ENCODE measurements at regions not wholly inside any gene's neighbourhood (a gene's known extent, or its start where the extent isn't known, plus 50 kb on each side); places are given as distances from the start of the nearest gene placed in this dataset.

DNA sequence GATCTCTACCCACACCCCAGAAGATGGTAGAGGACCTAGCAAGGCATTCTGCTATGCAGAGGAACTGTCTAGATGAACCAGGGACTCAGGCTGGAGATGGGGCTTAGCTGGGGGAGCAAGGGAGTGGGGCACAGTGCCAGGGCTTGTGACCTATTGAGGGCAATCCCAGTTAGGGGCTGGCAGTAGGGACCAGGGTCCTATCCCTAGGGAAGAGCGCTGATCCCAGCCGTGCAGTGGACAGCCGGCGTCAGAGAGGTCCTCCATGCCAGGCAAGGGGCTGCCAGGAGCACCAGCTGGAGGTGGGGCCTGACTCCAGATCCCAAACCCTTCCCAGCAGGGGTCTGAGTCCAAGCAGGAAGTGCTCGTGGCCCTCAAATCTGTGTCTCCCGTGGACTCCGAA, 52.7 kb upstream of the NEURL1B start:
- Mint-ChIP-seq H3K27ac (no peak overlapping the region), H3K27me3 (ENCODE audit: low read depth in 2 of 2) (peaks cover 15 to 19% of the 10 kb centered on the region in 2 donors), H3K36me3 (no peaks in the 10 kb centered on the region), H3K4me3 (no peak overlapping the region), H3K4me1 (no peaks in the 10 kb centered on the region), H3K9me3 (no peaks in the 10 kb centered on the region)
- Histone ChIP-seq H3K9me3 (ENCODE audit: control insufficient read depth, insufficient read depth, low read length) (no peaks in the 10 kb centered on the region), H3K4me3 (ENCODE audit: low read length) (no peak overlapping the region), H3K27me3 (ENCODE audit: control insufficient read depth, insufficient read depth, low read length) (no peaks in the 10 kb centered on the region), H3K27ac (ENCODE audit: low read length) (no peak overlapping the region), H3K4me1 (ENCODE audit: control insufficient read depth, insufficient read depth, low read length) (no peaks in the 10 kb centered on the region), H3K36me3 (ENCODE audit: control insufficient read depth, insufficient read depth, low read length) (no peaks in the 10 kb centered on the region)
- no peak for ATAC-seq
- intact Hi-C loops (cut with micrococcal nuclease) = no loop called here
- TF ChIP-seq, protein P1, sequence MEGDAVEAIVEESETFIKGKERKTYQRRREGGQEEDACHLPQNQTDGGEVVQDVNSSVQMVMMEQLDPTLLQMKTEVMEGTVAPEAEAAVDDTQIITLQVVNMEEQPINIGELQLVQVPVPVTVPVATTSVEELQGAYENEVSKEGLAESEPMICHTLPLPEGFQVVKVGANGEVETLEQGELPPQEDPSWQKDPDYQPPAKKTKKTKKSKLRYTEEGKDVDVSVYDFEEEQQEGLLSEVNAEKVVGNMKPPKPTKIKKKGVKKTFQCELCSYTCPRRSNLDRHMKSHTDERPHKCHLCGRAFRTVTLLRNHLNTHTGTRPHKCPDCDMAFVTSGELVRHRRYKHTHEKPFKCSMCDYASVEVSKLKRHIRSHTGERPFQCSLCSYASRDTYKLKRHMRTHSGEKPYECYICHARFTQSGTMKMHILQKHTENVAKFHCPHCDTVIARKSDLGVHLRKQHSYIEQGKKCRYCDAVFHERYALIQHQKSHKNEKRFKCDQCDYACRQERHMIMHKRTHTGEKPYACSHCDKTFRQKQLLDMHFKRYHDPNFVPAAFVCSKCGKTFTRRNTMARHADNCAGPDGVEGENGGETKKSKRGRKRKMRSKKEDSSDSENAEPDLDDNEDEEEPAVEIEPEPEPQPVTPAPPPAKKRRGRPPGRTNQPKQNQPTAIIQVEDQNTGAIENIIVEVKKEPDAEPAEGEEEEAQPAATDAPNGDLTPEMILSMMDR (IDR thresholded peaks at IDR 0.05) = no peak
- WGBS (ENCODE audit: insufficient coverage) = 94% methylated on average over 7 of the region's 7 CpGs
- DNase-seq = no peak

DNA sequence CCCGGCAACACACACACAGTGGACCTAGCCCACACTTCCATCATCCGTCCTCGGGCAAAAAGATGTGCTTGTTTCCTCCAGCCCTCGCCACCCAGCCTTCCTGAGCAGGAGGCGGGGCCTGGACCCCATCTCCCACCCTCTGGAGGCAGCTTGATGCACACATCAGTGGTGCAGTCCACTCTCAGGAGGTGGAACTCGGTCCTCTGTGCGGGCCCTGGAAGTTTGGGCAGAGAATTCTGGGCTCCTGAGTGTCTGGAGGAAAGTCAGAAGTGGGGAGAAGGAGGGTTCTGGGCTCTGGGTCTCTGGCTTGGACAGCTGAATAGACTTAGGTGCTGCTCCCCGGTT, 54.0 kb upstream of the NEURL1B start:
- ATAC-seq = no peak
- H3K27me3 Mint-ChIP-seq (ENCODE audit: low read depth in 2 of 2) = peaks cover 19 to 32% of the 10 kb centered on the region in 2 donors
- 80% methylated on average over 8 of the region's 8 CpGs for WGBS (ENCODE audit: insufficient coverage)
- Histone ChIP-seq H3K27me3 (ENCODE audit: control insufficient read depth, insufficient read depth, low read length) (no peaks in the 10 kb centered on the region), H3K4me3 (ENCODE audit: low read length) (no peak overlapping the region), H3K36me3 (ENCODE audit: control insufficient read depth, insufficient read depth, low read length) (no peaks in the 10 kb centered on the region), H3K9me3 (ENCODE audit: control insufficient read depth, insufficient read depth, low read length) (no peaks in the 10 kb centered on the region), H3K27ac (ENCODE audit: low read length) (no peak overlapping the region), H3K4me1 (ENCODE audit: control insufficient read depth, insufficient read depth, low read length) (no peaks in the 10 kb centered on the region)
- TF ChIP-seq, protein P1 (IDR thresholded peaks at IDR 0.05) = no peak
- no peaks in the 10 kb centered on the region for H3K9me3 Mint-ChIP-seq
- intact Hi-C loops (cut with micrococcal nuclease) = no loop called here
- DNase-seq = no peak
- H3K27ac Mint-ChIP-seq = no peak overlapping the region
- H3K36me3 Mint-ChIP-seq = no peaks in the 10 kb centered on the region
- H3K4me3 Mint-ChIP-seq = no peak overlapping the region
- H3K4me1 Mint-ChIP-seq = no peaks in the 10 kb centered on the region

DNA sequence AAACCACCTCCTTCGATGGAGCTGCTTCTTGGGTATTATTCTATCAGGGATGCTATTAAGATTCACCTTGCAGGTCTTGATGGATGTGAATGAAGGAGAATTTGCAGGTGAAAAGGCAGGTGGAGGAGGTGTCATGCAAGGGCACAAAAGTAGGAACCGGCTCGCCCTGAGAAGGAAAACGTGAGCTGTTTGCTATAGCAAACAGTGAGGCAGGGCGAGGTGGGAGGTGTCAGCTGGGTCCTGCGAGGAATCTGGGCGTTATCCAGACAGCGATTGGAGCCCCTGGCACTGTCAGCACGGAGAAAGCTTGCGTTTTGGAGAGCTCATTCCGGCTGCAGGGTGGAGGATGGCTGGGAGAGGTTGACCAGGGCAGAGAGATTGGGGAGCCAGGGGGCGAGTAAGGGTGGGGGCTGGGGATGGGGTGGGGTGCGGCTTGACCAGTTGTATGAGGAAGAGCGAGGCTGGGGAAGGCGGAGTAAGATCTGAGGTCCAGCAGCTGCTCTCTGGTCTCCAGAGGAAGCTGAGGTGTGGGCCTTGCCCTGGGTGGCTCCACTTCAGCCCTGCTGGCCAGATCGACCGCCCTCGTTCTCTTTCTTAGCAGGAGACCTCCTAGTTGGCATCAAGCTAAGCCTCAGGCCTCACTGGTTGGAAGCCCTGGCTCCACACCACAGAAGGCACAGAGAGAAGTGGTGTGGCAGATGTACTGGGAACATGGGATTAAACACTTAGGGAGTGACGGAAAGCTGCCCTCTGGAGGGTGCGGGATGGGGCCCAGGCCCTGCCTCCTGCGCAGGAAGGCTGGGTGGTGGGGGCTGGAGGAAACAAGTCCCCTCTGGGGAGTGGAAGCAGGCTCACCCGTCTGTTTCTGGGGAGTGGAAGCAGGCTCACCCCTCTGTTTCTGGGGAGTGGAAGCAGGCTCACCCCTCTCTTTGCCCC, 54.7 kb upstream of the NEURL1B start:
- Histone ChIP-seq H3K36me3 (ENCODE audit: control insufficient read depth, insufficient read depth, low read length) (no peaks in the 10 kb centered on the region), H3K27me3 (ENCODE audit: control insufficient read depth, insufficient read depth, low read length) (no peaks in the 10 kb centered on the region), H3K27ac (ENCODE audit: low read length) (no peak overlapping the region), H3K4me3 (ENCODE audit: low read length) (no peak overlapping the region), H3K9me3 (ENCODE audit: control insufficient read depth, insufficient read depth, low read length) (no peaks in the 10 kb centered on the region), H3K4me1 (ENCODE audit: control insufficient read depth, insufficient read depth, low read length) (no peaks in the 10 kb centered on the region)
- no peak overlapping the region for H3K27ac Mint-ChIP-seq
- TF ChIP-seq, protein P1 (IDR thresholded peaks at IDR 0.05) = no peak
- 81% methylated on average over 22 of the region's 22 CpGs for WGBS (ENCODE audit: insufficient coverage)
- intact Hi-C loops (cut with micrococcal nuclease) = no loop called here
- no peak for DNase-seq
- H3K27me3 Mint-ChIP-seq (ENCODE audit: low read depth in 2 of 2) = peaks cover 20 to 34% of the 10 kb centered on the region in 2 donors
- no peaks in the 10 kb centered on the region for H3K4me1 Mint-ChIP-seq
- H3K9me3 Mint-ChIP-seq = no peaks in the 10 kb centered on the region
- no peak for ATAC-seq
- H3K36me3 Mint-ChIP-seq = no peaks in the 10 kb centered on the region
- H3K4me3 Mint-ChIP-seq = no peak overlapping the region

DNA sequence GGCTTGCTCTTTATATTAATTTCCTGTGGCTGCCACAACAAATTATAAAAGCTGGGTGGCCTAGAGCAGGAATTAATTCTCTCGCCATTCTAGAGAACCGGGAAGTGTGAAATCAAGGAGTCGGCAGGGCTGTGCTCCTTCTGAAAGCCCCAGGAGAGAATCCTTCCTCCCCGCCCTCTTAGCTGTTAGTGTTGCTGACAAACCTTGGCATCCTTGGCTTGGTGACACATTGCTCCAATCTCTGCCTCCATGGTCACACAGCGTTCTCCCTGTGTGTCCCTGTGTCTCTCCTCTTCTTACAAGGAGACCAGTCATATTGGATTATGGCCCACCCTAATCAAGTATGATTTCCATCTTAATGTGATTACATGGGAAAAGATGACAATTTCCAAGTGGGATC, 55.9 kb upstream of the NEURL1B start:
- Histone ChIP-seq H3K36me3 (ENCODE audit: control insufficient read depth, insufficient read depth, low read length) (no peaks in the 10 kb centered on the region), H3K4me3 (ENCODE audit: low read length) (no peak overlapping the region), H3K9me3 (ENCODE audit: control insufficient read depth, insufficient read depth, low read length) (no peaks in the 10 kb centered on the region), H3K27ac (ENCODE audit: low read length) (no peak overlapping the region), H3K4me1 (ENCODE audit: control insufficient read depth, insufficient read depth, low read length) (no peaks in the 10 kb centered on the region), H3K27me3 (ENCODE audit: control insufficient read depth, insufficient read depth, low read length) (no peaks in the 10 kb centered on the region)
- 82% methylated on average over 5 of the region's 5 CpGs for WGBS (ENCODE audit: insufficient coverage)
- Mint-ChIP-seq H3K27me3 (ENCODE audit: low read depth in 2 of 2) (peaks cover 24 to 34% of the 10 kb centered on the region in 2 donors), H3K4me3 (no peak overlapping the region), H3K4me1 (no peaks in the 10 kb centered on the region), H3K27ac (no peak overlapping the region), H3K36me3 (no peaks in the 10 kb centered on the region), H3K9me3 (no peaks in the 10 kb centered on the region)
- DNase-seq = no peak
- intact Hi-C loops (cut with micrococcal nuclease) = no loop called here
- TF ChIP-seq, protein P1 (IDR thresholded peaks at IDR 0.05) = no peak
- ATAC-seq = no peak

Measured in natural killer cell (primary cell).